HG03378 (cell line): ENCODE measurements at regions not wholly inside any gene's neighbourhood (a gene's known extent, or its start where the extent isn't known, plus 50 kb on each side); places are given as distances from the start of the nearest gene placed in this dataset.
A peak's percentile ranks its signal among the peaks of the same experiment; 100 is the strongest.

Source experiments
- ATAC-seq: cut with Tn5 transposase; IDR thresholded peaks from one replicate; pipeline ENCODE4 v1.9.1; 2021; ENCODE audit warnings: mild to moderate bottlenecking, moderate library complexity; ENCODE audit not compliant: unreplicated experiment

DNA sequence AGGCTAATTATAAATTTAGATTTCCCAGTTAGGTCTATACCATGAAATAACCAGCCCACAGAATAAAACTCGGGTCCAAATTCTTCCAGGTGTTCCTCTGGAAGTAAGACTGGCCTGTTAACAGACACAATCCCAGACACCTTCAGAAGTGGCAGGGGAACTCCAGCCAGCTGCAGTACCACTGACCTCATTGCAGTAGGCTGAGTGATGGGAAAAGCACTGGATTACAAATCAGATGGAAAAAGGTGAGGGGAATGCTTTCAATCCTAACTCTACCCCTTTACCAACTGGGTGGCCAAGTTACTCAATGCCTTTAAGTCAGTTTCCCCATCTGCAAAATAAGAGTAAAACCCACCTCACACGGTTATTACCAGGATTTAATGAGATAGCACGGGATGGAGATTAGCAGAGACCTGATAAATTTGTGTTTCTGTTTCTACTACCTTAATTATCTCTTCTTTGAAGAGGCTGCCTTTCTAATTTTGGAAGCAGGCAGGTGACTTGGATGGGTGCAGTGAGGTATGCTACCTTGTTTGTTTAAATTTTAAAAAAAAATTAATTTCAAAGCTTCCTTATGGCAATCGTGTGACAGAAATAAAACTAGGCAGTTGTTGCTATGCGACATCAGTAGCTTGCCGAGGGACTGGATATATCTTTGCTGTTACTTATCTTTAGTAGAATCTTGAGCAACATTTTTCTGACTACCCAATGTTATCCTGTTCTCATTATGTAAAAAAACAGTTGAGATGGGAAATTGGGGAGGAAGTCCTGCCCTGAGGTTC lies 167.3 kb upstream of the GRIN2B start:
- ATAC-seq: no peak

- ATAC-seq: peak; percentile 35
These were observed 172.4 kb upstream of the GRIN2B start for GRCh38 chr12:14153803-14154202.

- ATAC-seq: no peak
These were observed 175.2 kb upstream of the GRIN2B start for GRCh38 chr12:14156606-14157005.

DNA sequence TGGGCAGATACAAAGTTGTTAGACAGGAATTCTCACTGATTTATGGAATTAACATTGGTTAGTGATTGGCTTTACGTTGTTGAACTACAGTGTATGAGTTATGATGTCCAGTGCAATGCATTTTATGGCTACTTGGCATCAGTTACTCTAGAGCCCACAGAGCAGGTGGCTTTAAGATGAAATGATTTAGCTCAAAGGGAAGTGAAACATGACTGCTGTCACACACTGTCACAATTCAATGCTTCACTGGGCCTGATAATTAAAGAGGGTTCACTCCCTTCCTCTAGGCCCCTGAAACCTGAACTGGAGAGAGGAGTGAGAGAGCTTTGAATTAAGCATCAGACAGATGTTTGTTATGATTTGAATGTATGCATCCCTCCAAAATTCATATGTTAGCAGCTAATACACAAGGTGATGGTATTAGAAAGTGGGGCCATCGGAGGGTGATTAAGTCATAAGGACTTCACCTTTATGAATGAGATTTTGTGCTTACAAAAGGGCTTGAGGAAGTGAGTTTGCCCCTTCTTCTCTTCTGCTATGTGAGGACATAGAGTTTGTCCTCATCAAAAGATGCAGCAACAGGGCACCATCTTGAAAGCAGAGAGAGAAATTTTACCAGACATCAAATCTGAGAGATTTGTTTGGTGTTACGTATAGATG lies 175.8 kb upstream of the GRIN2B start:
- peak; percentile 97 for ATAC-seq

GRCh38 chr12:14164266-14164665 lies 182.9 kb upstream of the GRIN2B start:
- no peak for ATAC-seq

DNA sequence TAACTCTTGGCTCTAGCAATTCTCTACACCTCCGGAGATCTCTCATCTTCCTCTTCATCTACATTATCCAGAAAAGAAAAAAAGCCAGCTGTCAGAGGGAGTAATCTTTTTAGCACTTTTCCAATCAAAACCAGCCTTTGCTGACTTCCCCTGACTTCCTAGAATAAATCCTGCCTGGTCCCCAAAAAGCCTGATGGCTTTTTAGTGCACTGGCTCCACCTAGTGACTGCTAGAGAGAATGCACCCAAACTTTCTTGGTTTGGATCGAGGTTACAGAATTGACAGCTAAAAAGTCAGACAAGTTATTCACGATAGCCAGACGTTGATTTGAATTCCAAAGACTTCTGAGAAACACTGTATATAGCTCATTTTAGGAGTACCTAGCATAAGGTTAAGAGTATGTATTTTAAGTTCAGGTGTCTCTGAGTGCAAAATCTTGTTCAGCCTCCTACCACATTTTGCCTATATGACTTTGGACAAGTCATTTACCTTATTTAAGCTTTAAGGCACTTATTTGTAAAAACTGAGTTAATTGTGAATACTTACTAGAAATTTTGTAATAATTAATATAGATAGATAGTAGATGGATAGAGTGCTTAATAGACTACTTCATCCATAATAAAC lies 185.7 kb upstream of the GRIN2B start:
- peak; percentile 56 for ATAC-seq

- no peak for ATAC-seq
These were observed 187.9 kb upstream of the GRIN2B start for GRCh38 chr12:14169281-14169680.

DNA sequence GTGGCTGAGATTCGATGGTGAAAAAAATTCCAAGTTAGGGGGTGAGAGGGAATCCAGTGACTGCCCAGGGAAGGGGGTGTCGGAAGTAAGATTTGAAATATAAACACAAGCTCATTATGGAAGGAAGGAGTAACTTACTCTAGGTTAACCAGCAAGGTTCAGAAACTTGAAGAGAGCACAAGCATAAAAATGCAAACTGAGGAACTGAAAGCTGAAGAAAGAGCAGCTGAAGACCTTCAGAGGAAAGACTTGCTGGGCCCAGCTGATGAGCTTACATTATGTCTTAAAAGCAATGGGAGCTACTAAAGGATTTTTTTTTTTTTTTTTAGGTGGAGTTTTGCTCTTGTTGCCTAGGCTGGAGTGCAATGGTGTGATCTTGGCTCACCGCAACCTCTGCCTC lies 189.7 kb upstream of the GRIN2B start:
- peak; percentile 79 for ATAC-seq

GRCh38 chr12:14175206-14175605 lies 190.3 kb upstream of the ATF7IP start:
- ATAC-seq: no peak

DNA sequence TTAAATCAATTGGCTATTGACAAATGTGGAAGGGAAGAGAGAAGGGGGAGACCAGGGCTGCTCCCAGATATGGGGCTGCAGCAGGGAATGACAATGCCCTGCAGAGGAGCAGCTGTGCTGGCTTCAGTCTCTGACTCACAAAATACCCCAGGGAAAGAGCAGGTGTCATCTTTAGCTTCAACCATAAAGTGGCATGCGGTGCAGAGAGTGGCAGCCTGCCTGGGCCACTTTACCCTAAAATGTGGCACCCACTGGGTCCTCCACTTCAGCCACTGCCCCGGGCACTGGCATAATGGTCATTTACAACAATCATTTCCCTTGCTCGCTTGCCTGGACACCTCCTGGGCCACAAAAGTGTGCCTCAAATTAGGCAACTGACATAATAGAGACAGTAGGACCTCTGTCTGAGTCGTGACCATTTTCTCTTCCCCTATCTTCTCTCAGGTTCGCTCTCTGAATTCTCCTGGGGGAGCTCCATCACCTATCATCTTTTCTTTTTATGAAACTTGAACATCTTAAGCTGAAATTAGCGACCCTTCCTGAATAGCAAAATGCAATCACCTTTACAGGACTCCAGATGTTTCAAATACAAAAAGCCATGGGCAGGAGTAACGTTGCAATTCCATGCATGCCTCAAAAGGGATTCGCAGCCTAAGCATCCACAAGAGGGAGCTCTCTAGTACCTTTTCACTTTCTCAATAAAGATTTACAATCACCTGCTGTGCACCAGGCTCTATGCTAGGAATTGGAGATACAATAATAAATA lies 179.9 kb upstream of the ATF7IP start:
- peak; percentile 87 for ATAC-seq

DNA sequence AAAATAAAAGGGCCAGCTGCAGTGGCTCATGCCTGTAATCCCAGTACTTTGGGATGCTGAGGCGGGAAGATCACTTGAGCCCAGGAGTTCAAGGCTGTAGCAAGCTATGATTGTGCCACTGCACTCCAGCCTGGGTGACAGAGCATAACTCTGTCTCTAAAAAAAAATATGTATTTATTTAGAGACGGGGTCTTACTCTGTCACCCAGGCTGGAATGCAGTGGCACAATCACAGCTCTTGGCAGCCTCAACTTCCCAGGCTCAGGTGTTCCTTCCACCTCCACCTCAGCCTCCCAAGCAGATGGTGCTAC lies 179.3 kb upstream of the ATF7IP start:
- ATAC-seq: peak; percentile 8

DNA sequence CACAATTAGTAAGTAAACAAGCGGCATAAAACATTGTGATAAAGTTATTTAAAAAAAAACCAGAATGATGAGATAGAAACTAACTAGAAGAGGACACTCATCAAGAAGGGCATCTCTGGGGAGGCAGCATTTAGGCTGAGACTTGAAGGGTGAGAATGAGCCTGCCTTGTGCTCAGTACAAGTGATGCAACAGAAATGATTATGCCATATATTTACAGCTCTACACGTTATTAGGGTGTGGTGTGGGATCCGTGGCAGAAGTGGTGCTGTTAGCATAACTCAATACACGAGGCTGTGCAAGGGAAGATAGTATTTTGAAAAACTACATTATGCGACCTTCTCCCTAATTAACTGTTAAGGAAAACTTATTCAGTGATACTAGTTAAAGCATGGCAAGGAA lies 178.5 kb upstream of the ATF7IP start:
- ATAC-seq: no peak

DNA sequence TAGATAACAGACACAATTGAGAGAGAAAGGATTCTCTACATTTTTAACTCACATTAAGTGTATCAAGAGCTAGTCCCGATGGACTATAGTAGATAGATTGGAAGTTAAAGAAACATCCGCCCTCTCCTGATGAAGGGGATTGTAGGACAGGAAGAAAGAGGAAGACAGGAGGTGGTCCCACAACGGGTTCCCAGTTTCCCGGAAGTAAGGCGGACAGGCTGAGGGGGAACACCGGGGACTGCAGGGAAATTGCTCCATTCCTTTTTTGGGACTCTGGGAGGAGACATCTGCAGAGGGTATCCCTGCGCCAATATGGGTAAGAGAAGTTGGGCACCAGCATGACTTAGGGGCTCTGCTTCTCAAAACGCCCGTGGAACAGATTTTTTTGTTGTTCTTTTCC lies 177.5 kb upstream of the ATF7IP start:
- ATAC-seq: no peak

DNA sequence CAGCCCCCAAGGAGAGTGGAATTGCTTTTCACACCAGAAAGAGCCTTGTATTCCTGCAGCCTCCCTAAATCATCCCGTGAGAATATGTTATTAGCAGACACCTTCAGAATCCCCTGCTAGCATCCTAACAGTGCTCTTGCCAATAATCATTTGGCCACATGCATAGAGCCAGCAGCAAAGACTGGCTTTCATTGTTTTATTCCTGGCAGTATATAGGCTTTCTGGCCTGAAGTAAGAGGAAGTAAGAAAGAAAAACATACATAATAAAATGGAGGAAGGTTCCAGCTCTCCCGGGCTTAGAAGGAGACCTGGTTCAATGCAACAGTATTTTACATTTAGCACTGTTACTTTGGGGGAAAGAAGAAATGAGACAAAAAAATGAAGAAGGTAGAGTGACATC lies 176.7 kb upstream of the ATF7IP start:
- no peak for ATAC-seq

GRCh38 chr12:14190694-14191093 lies 174.8 kb upstream of the ATF7IP start:
- ATAC-seq: no peak

DNA sequence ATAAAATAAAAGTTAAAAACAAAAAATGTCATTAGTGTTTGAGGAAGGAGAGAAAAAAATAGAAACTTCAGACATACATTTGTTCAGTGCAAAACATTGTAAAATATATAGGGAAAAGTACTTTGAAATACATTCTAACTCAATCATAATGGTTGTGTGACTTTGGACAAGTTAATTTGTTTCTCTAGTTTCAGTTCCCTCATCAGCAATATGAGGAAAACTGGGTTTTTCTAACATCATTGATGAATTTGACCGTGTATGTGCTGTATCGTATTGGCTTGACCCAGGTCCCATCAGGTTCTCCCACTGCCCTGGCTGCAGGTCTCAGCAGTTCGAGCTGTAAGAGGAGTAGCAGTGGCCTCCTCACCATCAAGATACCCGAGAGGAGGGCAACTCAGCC lies 173.9 kb upstream of the ATF7IP start:
- ATAC-seq: no peak

DNA sequence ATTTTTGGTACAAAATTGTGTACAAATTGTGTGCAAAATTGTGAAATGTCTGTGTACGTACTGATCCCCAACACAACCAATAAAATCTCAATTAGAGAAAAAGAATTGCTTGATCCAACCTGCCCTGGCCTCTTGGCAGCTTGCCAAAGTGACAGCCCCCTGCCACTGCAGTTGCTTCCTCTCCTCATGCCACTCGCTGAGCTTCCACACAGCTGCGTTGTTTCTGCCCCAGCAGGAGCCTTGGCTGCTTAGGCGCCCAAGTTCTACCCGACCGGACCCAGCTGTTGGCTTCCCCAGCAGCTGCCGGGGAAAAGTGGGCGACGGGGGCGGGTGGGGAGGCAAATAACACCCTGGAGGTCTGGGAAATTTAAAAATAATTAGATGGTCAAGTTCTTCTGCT lies 171.8 kb upstream of the ATF7IP start:
- no peak for ATAC-seq

GRCh38 chr12:14194572-14194971 lies 170.9 kb upstream of the ATF7IP start:
- no peak for ATAC-seq

DNA sequence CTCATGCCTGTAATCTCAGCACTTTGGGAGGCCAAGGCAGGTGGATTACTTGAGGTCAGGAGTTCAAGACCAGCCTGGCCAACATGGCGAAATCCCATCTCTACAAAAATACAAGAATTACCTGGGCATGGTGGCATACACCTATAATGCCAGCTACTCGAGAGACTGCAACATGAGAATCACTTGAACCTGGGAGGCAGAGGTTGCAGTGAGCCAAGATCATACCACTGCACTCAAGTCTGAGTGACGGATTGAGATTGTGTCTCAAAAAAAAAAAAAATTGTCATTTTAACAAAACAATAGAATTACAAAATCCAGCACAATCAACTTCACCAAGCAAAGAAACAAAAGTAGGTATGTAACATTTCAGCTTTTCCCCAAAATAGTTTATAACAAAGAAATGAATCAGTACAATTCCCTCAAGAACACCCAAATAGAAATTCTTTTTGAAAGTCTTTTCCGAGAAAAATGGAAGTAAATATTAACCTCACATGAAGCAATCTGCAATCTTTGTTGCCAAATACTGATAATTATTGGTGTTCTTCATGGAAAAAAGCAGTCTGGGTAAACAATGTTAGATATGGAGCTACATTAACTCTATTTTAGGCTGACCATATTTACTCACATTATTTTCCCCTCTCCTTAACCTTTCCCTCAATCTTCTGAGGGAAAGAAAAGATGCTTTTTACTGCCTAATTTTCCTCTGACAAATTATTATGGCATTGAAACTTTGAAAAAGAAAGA lies 165.9 kb upstream of the ATF7IP start:
- ATAC-seq: no peak

DNA sequence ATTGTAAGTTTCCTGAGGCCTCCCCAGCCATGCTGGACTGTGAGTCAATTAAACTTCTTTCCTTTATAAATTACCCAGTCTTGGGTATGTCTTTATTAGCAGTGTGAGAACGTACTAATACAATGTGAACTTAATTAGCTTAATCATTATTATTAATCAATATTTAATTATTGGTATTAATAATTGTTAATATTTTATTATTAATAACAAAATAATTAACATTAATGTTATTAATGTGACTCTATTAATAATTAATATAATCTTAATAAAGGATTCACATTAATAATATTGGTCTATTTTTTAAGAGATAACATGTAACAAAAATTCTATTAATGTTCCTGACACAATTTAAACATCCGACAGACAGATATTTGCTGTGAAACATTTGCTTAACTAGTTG lies 164.9 kb upstream of the ATF7IP start:
- no peak for ATAC-seq

DNA sequence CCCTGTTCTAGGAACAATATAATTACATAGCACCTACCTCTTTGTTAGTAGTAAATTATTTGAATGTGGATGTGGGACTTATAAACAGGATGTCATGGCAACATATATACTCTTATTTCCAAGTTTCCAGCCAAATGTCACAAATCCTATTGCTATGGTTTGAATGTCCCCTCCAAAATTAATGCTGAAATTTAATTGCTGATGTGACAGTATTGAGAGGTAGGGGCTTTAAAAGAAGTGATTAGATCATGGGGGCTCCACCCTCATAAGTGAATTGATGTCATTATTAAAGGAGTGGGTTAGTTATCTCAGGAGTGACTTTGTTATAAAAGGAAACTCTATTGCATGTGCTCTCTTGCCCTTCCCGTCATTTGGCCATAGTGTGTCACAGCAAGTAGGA lies 164.2 kb upstream of the ATF7IP start:
- no peak for ATAC-seq
